SJCRH30 (cell line): ENCODE measurements at regions not wholly inside any gene's neighbourhood (a gene's known extent, or its start where the extent isn't known, plus 50 kb on each side); places are given as distances from the start of the nearest gene placed in this dataset.
"Not testable (repeated sequence)": the region's sequence is repeated elsewhere in the genome, so short reads cannot be mapped to it uniquely, and the experiment has no call there.

ENCODE experiments used
- DNase-seq, 2 experiments: peaks; one replicate each; pipeline ENCODE4 v3.0.0-alpha.2; 2015 to 2020
- H3K27ac ChIP-seq: fragments of 250-450 bp; sonication (Bioruptor Pico); 2 replicates; pipeline ENCODE4 v1.5.1; 2020; ENCODE audit warnings: mild to moderate bottlenecking, moderate library complexity
- H3K27me3 ChIP-seq: fragments of 250-450 bp; sonication (Bioruptor Pico); 2 replicates; pipeline ENCODE4 v1.5.1; 2020; ENCODE audit warnings: mild to moderate bottlenecking, moderate library complexity
- H3K36me3 ChIP-seq: fragments of 250-450 bp; sonication (Bioruptor Pico); 2 replicates; pipeline ENCODE4 v1.5.1; 2020; ENCODE audit warnings: mild to moderate bottlenecking, moderate library complexity
- H3K4me1 ChIP-seq: fragments of 250-450 bp; sonication (Bioruptor Pico); 2 replicates; pipeline ENCODE4 v1.5.1; 2020; ENCODE audit warnings: mild to moderate bottlenecking, moderate library complexity
- H3K4me3 ChIP-seq: fragments of 250-450 bp; sonication (Bioruptor Pico); 2 replicates; pipeline ENCODE4 v1.5.1; 2020; ENCODE audit warnings: mild to moderate bottlenecking, moderate library complexity
- H3K9me3 ChIP-seq: fragments of 250-450 bp; sonication (Bioruptor Pico); replicated peaks from 2 replicates; pipeline ENCODE4 v1.5.1; 2020; ENCODE audit warnings: mild to moderate bottlenecking, moderate library complexity

GRCh38 chr1:163632269-163632668 lies 310.5 kb downstream of the NUF2 start:
- Histone ChIP-seq H3K36me3 (no peaks in the 10 kb centered on the region), H3K9me3 (0 out of 2 replicates have a peak, but pooled peaks cover 3% of the 10 kb centered on the region), H3K27me3 (no peaks in the 10 kb centered on the region), H3K27ac (no peak overlapping the region), H3K4me3 (no peak overlapping the region), H3K4me1 (no peaks in the 10 kb centered on the region)
- no peak for DNase-seq

- no peak for DNase-seq
- Histone ChIP-seq H3K4me3 (no peak overlapping the region), H3K27me3 (no peaks in the 10 kb centered on the region), H3K36me3 (no peaks in the 10 kb centered on the region), H3K27ac (no peak overlapping the region), H3K9me3 (0 out of 2 replicates have a peak, but pooled peaks cover 3% of the 10 kb centered on the region), H3K4me1 (no peaks in the 10 kb centered on the region)
These were observed 311.6 kb downstream of the NUF2 start for GRCh38 chr1:163633366-163633765.

GRCh38 chr1:163645676-163646075 lies 323.9 kb downstream of the NUF2 start:
- H3K4me1 ChIP-seq = not testable (repeated sequence)

DNA sequence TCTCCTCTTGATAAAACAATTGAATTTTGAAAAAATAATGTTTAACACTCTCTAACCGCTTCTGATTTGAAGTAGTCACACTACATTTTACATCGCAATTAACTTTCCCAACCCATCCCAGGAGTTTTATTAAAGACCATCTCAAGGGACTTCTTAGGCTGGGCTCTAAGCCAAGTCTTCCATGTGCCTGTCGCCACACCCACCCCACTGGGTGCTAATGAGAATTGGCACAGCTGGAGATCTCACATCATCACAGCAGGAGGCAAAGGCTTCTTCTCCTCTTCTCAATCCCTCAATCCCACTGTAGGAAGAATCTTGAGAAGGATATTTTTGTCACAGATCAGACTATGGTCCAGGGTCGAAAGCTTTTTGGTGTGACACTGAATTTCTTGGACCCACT lies 328.9 kb downstream of the NUF2 start:
- no peaks in the 10 kb centered on the region for H3K4me1 ChIP-seq
- no peaks in the 10 kb centered on the region for H3K36me3 ChIP-seq
- no peak overlapping the region for H3K4me3 ChIP-seq
- DNase-seq = peak; percentile 4 to 29
- H3K27ac ChIP-seq = no peak overlapping the region
- H3K9me3 ChIP-seq = no peaks in the 10 kb centered on the region
- H3K27me3 ChIP-seq = no peaks in the 10 kb centered on the region

More at GRCh38 chr1:163645676-163646075, 323.9 kb downstream of the NUF2 start:
- H3K4me3 ChIP-seq, H3K27ac ChIP-seq, H3K36me3 ChIP-seq, H3K27me3 ChIP-seq, H3K9me3 ChIP-seq, DNase-seq: not testable (repeated sequence)

- Histone ChIP-seq H3K4me1 (no peaks in the 10 kb centered on the region), H3K27ac (no peak overlapping the region), H3K9me3 (no peaks in the 10 kb centered on the region), H3K27me3 (no peaks in the 10 kb centered on the region), H3K36me3 (no peaks in the 10 kb centered on the region), H3K4me3 (no peak overlapping the region)
- no peak for DNase-seq
These were observed 330.7 kb downstream of the NUF2 start for GRCh38 chr1:163652441-163652840.

DNA sequence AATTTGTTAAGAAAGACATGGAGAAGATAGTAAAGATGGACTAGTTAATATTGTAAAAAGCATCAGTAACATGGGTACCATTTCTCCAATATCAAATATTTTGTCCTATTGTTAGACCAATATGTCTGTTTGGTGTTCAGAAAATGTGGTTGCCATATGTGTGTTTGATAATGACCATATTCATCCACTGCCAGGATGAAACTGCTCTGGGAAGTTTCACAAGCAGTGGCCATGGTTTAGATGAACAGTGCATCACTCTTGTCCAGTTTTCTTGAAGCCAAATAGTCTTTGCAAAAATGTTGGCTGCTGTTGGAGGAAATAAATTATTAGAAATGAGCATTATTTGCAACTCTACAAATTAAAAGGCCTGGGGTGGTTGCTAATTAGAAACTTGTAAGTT lies 333.8 kb downstream of the NUF2 start:
- Histone ChIP-seq H3K36me3 (no peaks in the 10 kb centered on the region), H3K4me1 (no peaks in the 10 kb centered on the region), H3K4me3 (no peak overlapping the region), H3K27me3 (no peaks in the 10 kb centered on the region), H3K9me3 (no peaks in the 10 kb centered on the region), H3K27ac (no peak overlapping the region)
- no peak for DNase-seq

DNA sequence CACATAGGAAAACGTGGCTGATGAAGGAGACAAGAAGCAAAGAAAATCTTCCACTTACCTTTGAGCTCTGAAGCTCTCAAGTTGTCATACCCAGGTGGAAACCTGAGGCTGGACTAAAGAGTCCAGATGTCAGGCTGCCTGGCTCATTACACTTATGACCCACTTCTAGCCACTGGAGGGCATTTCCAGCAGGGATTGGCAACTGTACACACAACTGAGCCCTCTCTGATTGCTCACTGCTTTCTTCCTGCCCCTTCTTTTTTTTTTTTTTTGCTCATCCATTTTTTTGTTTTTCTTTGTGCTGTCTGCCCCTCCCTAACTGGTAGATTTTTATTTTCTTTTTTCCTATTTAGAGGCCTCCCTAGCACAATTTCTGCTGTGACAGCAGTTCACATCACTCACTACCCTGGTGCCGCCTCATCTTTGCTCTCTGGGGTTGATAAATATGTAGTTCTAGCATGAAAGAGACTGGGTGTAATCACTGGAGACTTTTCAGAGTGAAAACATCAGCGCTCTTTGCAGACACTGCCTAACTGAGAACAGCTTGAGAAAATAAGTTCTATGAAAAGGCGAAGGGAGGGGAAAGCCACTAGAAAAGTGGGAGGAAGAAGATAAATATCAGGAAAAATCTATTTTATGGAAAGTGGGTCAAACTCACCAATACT lies 334.5 kb downstream of the NUF2 start:
- H3K36me3 ChIP-seq = no peaks in the 10 kb centered on the region
- no peaks in the 10 kb centered on the region for H3K27me3 ChIP-seq
- DNase-seq = no peak
- H3K9me3 ChIP-seq = no peaks in the 10 kb centered on the region
- H3K4me1 ChIP-seq = no peaks in the 10 kb centered on the region
- no peak overlapping the region for H3K27ac ChIP-seq
- no peak overlapping the region for H3K4me3 ChIP-seq

DNA sequence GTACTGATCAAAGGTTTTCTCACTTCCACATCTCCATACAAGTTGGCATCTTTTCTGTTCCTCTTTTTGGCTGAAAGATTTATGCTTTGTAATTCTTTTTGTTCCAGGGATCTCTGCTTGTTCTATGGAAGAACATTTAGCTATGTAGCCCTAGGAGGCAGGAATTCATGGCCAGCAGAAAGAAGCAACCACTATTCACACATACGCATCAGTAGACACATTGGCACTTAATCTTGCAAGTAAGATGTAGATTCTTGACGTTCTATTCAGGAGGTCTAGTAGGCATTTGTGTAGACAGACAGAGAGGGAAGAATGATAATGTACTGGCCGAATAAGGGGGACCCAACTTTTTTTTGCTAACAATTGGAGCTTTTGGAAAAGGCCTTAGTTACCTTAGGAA lies 336.0 kb downstream of the NUF2 start:
- Histone ChIP-seq H3K27ac (no peak overlapping the region), H3K9me3 (no peaks in the 10 kb centered on the region), H3K27me3 (no peaks in the 10 kb centered on the region), H3K4me3 (no peak overlapping the region), H3K4me1 (no peaks in the 10 kb centered on the region), H3K36me3 (no peaks in the 10 kb centered on the region)
- no peak for DNase-seq

- Histone ChIP-seq H3K27me3 (no peaks in the 10 kb centered on the region), H3K4me1 (no peaks in the 10 kb centered on the region), H3K27ac (no peak overlapping the region), H3K4me3 (no peak overlapping the region), H3K36me3 (no peaks in the 10 kb centered on the region), H3K9me3 (no peaks in the 10 kb centered on the region)
- no peak for DNase-seq
These were observed 339.6 kb downstream of the NUF2 start for GRCh38 chr1:163661391-163661790.

DNA sequence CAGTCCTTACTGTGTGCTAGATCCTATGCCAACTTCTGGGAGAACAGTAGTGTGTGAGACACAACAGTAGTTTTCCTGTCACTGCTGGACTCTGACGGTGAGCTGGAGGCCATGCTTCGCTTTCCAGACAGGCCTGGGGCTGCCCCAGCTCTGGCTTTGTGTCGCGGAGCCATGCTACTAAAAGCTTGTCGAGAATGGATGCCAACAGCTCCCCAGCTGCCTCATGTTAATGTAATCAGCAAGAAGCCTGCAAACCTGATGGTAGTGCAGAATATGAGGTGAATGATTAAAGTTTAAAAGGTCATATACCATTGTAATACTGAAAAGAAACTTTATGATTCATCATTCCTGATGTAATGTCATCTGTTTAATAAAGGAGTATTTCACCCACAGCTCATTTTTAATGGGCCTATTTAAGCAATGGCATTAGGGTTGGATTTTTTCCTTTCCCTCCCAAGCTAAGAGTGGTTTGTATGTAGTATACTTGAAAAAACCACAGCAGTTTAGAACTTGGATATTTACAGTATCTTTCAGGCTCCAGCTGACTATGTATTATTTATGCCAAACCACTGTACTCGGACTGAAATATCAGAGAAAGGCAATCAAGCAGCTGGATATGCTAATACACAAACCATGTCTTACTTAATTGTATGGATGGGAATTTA lies 343.0 kb downstream of the NUF2 start:
- no peak for DNase-seq
- no peak overlapping the region for H3K4me3 ChIP-seq
- no peaks in the 10 kb centered on the region for H3K36me3 ChIP-seq
- no peaks in the 10 kb centered on the region for H3K9me3 ChIP-seq
- no peak overlapping the region for H3K27ac ChIP-seq
- H3K4me1 ChIP-seq = no peaks in the 10 kb centered on the region
- no peaks in the 10 kb centered on the region for H3K27me3 ChIP-seq

GRCh38 chr1:163668472-163668871 lies 346.7 kb downstream of the NUF2 start:
- no peaks in the 10 kb centered on the region for H3K36me3 ChIP-seq
- H3K27ac ChIP-seq = no peak overlapping the region
- H3K9me3 ChIP-seq = no peaks in the 10 kb centered on the region
- no peak for DNase-seq
- H3K27me3 ChIP-seq = no peaks in the 10 kb centered on the region
- H3K4me3 ChIP-seq = no peak overlapping the region
- no peaks in the 10 kb centered on the region for H3K4me1 ChIP-seq

- Histone ChIP-seq H3K4me3 (no peak overlapping the region), H3K9me3 (no peaks in the 10 kb centered on the region), H3K36me3 (no peaks in the 10 kb centered on the region), H3K27ac (no peak overlapping the region), H3K4me1 (no peaks in the 10 kb centered on the region), H3K27me3 (no peaks in the 10 kb centered on the region)
- no peak for DNase-seq
These were observed 349.4 kb downstream of the NUF2 start for GRCh38 chr1:163670989-163671757.

DNA sequence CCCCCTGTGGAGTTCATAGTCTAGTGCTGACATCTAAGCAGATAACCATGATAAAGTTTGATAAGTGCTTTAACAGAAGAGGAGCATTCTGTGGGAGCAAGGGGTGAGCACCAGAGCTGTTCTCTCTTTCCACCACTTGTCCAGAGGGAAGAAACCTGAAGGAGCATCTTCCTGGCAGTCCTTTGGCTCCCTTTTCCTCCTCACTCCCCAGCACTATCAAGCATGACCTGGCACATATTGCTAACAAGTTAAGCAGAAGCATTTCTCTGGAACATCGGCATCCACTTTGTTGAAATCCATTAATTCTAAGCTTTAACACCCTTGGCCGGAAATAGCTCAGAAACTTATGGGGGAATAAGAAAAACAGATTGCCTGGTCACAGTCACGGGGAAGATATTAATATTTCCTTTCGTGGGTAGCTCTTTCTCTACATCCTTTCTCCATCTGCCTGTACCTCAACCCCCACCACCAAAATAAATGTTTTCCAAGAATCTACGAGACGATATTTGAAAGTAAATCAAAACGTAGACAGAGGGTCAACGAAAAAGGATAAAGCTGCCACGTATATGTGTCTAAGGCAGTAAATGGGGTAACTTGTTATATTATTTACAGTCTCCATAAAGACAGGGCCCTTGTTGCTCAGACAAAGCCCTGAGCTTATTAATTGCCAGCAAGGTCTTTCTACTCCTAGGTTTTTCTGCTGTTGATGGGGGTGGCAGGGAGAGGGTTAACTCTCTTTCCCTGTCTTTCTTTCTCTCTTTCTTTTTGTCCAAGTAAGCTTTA lies 351.4 kb downstream of the NUF2 start:
- H3K36me3 ChIP-seq = no peaks in the 10 kb centered on the region
- H3K27me3 ChIP-seq = no peaks in the 10 kb centered on the region
- no peak overlapping the region for H3K27ac ChIP-seq
- no peak overlapping the region for H3K4me3 ChIP-seq
- H3K9me3 ChIP-seq = no peaks in the 10 kb centered on the region
- DNase-seq = no peak
- no peaks in the 10 kb centered on the region for H3K4me1 ChIP-seq

DNA sequence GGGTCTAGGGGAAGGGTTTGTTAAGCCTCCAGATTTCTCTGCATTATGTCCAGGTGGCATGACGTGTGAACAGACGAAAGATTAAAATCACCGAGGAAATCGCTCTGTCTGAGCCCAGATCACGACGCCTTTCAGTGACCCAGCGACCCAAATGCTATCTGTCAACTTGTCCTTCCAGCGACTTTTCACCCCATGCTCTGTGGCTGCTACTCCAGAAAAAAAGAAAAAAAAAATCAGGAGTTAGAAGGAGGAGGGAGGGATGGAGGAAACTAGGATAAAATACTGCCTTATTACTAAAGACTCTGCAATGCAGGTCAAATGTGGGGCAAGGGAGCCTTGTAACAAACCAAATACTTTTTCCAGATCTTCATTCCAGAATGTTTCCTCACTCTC lies 352.0 kb downstream of the NUF2 start:
- H3K4me3 ChIP-seq = no peak overlapping the region
- DNase-seq = no peak
- no peaks in the 10 kb centered on the region for H3K9me3 ChIP-seq
- H3K36me3 ChIP-seq = no peaks in the 10 kb centered on the region
- H3K27me3 ChIP-seq = no peaks in the 10 kb centered on the region
- H3K27ac ChIP-seq = no peak overlapping the region
- H3K4me1 ChIP-seq = no peaks in the 10 kb centered on the region

- no peak for DNase-seq
These were observed 352.5 kb downstream of the NUF2 start for GRCh38 chr1:163674236-163674635.

More at GRCh38 chr1:163674236-163674635, 352.5 kb downstream of the NUF2 start:
- Histone ChIP-seq H3K27ac (no peak overlapping the region), H3K9me3 (no peaks in the 10 kb centered on the region), H3K27me3 (no peaks in the 10 kb centered on the region), H3K4me3 (no peak overlapping the region), H3K36me3 (no peaks in the 10 kb centered on the region), H3K4me1 (no peaks in the 10 kb centered on the region)
